Renal pelvis (tissue), 1 donor: ENCODE measurements at regions not wholly inside any gene's neighbourhood (a gene's known extent, or its start where the extent isn't known, plus 50 kb on each side); places are given as distances from the start of the nearest gene placed in this dataset.
"Not testable (repeated sequence)": the region's sequence is repeated elsewhere in the genome, so short reads cannot be mapped to it uniquely, and the experiment has no call there.

Experiments
- DNase-seq: peaks from one replicate; pipeline ENCODE4 v3.0.0-alpha.2; 2013

GRCh38 chr3:40901298-40901697 lies 298.0 kb upstream of the CTNNB1 start:
- DNase-seq: no peak

DNA sequence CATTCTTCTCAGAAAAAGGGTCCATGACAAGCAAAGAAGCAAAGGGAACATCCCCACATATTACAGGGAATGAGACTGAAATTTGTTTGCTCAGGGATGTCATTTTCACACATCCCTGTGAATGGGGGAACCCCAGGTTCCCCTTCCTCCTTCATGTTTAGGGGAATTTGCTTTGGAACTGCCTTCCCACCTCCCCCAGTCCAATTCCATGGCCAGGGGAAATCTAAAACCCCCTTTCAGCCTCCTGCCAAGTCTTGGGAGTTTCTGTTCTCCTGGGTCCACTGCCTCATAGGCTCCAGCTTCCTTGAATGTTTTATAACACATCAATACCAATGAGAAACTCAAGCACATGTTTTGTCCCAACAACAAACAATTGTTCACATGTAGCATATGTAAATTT lies 297.5 kb upstream of the CTNNB1 start:
- no peak for DNase-seq

DNA sequence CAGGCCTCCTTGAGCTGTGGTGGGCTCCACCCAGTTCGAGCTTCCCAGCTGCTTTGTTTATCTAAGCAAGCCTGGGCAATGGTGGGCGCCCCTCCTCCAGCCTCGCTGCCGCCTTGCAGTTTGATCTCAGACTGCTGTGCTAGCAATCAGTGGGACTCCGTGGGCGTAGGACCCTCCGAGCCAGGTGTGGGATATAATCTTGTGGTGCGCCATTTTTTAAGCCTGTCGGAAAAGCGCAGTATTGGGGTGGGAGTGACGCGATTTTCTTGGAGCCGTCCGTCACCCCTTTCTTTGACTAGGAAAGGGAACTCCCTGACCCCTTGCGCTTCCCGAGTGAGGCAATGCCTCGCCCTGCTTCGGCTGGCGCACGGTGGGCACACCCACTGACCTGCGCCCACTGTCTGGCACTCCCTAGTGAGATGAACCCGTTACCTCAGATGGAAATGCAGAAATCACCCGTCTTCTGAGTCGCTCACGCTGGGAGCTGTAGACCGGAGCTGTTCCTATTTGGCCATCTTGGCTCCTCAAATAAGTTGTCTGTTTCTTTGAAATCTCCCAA lies 291.3 kb upstream of the CTNNB1 start:
- DNase-seq: not testable (repeated sequence)

GRCh38 chr3:40908612-40909011 lies 290.7 kb upstream of the CTNNB1 start:
- DNase-seq: no peak

DNA sequence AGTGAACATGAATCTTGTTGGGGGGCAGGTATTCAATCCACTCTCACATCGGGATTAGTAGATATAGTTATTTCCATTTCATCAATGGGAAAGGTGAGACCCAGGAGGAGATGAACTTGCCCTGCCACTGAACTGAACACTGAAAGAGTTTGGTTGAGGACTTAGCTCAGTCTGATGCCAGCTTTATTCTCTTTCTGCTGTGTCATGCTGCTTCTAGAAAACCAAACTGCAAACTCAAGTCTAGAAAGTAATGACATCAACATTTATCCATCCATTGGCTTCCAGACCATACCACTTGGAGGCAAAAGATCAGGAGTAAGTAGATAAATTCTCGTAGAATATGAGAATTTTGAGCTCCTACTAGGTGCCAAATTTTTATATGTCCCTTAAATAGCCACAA lies 288.0 kb upstream of the CTNNB1 start:
- no peak for DNase-seq

DNA sequence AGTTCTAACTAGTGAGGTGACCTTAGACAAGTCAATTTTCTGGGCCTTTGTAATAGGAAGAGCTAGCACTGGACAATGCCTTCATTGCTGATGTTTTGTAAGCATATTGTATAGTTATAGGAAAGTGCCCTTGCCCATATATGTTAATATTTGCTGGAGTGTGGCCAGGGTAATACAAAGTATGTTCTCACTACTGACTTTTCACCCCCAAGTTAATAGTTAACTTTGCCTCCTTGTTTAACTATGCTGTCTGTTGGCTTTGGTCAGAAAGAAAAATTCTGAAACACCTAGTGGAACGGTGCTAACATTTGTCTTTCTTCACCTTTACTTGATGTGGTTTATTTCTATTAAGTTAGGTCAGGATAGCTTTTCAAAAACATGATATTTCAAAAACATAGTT lies 287.4 kb upstream of the CTNNB1 start:
- peak; percentile 39 for DNase-seq

DNA sequence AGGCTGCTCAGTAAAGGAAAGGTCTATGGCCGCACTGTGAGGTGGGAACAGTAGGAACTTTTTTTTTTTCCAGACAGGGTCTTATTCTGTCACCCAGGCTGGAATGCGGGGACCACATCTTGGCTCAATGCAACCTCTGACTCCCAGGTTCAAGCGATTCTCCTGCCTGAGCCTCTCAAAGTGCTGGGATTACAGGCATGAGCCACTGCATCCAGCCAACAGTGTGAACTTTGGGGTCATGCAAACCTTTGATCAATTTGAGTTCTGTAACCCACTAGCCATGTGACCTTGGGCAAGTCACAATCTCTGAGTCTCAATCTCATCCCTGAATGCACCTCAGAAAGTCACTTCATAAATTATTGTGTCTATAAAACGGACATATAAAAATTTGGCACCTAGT lies 286.8 kb upstream of the CTNNB1 start:
- DNase-seq: no peak

- DNase-seq: no peak
Observed at GRCh38 chr3:40913192-40913591, 286.1 kb upstream of the CTNNB1 start.

- no peak for DNase-seq
Observed at GRCh38 chr3:40913641-40914040, 285.7 kb upstream of the CTNNB1 start.

DNA sequence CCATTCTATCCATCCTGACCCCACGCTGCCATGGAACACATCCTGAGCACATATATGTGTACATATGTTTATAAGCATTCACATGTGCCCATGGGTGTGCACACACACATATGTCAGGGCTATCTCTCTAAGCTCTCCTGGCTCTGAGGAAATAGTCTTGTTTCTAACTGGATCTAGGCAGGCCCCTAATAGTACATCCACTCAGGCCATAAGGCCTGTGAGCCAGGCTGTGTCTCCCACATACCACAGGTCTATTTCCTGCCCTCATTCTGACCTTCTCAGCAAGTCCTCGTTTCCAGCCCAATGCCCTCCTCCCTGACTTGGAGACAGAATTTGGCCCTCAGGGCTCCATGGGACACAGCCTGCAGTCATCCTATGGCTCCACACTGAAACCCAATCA lies 284.8 kb upstream of the CTNNB1 start:
- no peak for DNase-seq

- no peak for DNase-seq
Observed at GRCh38 chr3:40915346-40915865, 283.9 kb upstream of the CTNNB1 start.

DNA sequence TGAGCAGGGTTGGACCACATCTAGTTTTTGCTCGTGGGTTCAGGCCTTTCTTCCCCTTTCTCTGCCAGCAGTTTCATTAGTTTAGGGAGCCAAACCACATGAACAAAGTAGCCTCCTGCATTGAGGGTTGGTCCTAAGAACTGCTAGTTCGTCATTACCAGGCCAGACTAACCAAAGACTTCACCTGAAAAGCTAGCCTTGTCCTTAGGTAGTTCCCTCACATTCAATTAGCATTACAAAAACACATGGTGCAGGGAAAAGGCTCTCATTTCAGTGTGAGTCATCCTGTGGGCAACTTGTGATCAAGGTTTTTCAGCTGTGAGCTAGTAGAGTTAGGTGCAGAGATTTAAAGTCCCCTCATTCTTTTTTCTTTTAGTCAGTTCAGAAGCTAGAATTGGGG lies 279.3 kb upstream of the CTNNB1 start:
- no peak for DNase-seq

DNA sequence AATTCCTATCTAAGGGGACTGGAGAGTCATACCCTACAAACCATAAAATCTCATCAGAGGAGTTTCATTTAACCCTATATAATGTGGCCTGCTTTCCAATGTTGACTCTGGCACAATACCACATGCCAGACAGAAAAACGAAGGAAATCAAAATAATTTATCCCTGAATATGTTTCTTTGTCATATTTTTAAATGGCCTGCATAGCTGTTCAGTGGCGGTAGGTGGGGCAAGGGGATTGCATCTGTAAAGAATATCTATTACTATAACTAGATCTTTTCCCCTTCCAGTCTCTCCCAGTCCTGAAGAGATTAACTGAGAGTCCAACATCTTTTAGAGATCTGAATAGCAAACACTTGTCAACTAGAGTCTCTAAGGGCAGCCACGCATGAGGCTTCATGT lies 278.1 kb upstream of the CTNNB1 start:
- DNase-seq: no peak

- peak; percentile 55 for DNase-seq
Observed at GRCh38 chr3:40923143-40923542, 276.2 kb upstream of the CTNNB1 start.

GRCh38 chr3:40923651-40924050 lies 275.7 kb upstream of the CTNNB1 start:
- peak; percentile 64 for DNase-seq

DNA sequence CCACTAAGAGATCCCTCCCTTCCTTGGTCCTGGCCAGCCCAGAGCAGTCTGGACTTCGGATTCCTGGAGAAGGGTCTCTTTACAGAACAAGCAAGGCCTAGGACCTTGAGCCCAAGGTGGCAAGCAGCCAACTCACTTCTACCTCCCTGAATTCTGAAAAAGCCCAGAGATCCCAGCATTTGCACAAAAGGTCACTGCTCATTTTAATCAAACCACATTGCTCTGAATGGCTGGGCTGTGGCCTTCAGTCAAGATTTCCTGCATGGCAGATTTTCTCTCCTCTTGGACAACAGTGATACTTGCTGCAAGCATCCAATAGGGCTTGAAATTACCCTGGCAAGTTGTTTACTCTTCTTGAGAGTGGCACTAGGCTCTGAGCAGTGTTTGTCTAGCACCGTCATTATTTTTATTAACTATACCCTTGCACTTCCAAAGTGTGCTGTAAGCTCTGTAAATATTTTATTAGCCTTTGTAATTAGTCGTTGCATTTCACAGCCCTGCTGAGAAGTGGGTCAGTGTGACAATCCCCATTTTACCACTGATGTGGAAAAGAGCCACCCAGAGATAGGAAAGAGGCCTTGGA lies 274.7 kb upstream of the CTNNB1 start:
- no peak for DNase-seq

DNA sequence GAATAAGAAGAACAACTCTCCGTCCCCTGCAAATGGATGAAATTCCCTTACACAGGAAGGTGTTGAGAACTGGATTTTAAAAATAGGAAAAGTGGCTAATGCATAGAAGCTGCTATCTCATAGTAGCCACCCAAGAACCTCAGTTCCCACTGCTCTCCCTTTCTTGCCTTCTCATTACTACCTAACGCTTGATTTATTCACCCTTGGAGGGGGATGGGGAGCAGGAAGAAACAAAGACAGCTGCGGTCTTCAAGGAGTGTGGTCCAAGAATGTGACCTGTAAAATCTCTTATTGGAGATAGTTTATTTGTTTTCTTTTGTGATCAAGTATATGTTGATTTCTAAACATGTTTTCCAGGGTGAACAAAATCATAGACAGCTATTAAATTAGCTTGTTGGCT lies 274.1 kb upstream of the CTNNB1 start:
- no peak for DNase-seq

DNA sequence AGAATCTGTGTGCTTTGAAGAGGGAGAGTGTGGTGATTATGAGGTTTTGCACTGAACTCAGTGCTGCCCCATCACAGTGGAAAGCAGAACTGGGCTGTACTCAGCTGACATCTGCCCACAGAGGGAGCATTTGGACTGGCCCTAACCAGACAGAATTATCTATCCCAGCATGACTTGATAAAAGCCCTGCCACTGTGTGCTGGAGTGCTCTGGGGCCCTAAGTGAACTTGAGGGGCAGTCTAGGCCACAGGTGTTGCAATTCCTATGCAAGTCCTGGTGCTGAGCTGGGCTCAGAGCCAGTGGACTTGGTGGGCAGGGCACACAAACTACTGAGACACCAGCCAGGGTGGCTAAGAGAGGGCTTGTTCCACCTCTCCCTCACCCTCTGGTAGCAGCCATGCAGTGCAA lies 269.2 kb upstream of the CTNNB1 start:
- no peak for DNase-seq

GRCh38 chr3:40930756-40931155 lies 268.5 kb upstream of the CTNNB1 start:
- DNase-seq: no peak

GRCh38 chr3:40938591-40938990 lies 260.7 kb upstream of the CTNNB1 start:
- DNase-seq: no peak

DNA sequence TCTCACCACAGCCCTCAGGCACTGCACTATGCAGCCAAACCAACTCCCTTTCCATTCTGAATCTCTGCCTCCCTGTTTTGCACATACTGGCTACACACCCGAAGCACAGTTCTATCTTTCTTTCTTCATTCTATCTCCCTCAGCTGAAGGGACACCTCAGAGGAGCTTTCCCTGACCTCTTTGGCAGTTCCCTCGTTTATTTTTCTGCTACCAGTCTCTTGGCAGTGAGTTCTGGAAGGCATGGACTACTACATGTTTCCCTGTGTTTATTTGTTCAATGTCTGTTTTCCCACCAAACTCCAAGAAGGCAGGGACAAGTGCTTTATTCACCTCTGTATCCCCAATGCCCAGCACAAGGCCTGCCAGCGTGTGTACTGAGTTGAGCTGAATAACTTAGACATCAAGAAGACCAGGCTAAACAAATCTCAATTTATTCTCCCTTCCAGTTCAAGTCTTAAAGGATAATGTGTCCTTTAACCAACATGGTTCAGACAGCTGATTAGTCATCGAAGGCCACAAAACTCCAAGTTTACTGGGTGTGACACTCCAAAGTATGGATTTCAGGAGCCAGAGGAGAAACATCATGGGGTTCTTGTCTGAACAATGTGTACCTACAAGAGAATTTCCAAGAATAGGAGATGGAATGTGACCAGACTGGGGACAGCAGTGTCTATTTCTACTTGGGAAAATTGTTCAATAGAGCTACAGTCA lies 260.1 kb upstream of the CTNNB1 start:
- DNase-seq: no peak

DNA sequence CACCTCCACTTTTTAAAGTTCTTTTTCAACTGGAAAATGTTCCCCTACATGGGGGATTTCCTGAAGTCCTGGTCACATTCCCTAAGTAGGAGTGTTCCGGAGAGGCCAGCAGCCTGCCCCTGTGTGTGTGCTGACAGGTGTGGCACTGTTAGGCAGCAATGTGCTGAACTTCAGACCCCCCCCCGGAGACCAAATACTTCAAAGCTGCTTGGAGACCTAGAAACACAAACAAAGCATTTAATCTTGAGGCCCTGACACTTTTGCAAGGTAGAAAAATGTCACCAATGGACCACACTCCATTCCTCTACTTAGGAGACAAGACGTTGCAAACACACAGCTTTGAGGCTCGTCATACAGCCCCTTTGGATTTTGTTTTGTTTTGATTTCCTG lies 259.6 kb upstream of the CTNNB1 start:
- no peak for DNase-seq

GRCh38 chr3:40940651-40941050 lies 258.7 kb upstream of the CTNNB1 start:
- no peak for DNase-seq

DNA sequence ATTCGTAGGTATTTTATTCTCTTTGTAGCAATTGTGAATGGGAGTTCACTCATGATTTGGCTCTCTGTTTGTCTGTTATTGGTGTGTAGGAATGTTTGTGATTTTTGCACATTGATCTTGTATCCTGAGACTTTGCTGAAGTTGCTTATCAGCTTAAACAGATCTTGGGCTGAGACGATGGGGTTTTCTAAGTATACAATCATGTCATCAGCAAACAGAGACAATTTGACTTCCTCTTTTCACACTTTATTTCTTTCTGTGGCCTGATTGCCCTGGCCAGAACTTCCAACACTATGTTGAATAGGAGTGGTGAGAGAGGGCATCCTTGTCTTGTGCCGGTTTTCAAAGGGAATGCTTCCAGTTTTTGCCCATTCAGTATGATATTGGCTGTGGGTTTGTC lies 252.3 kb upstream of the CTNNB1 start:
- not testable (repeated sequence) for DNase-seq
